ACHN (cell line): ENCODE measurements at regions not wholly inside any gene's neighbourhood (a gene's known extent, or its start where the extent isn't known, plus 50 kb on each side); places are given as distances from the start of the nearest gene placed in this dataset.
A peak's percentile ranks its signal among the peaks of the same experiment; 100 is the strongest.

ENCODE experiments used
- DNase-seq: peaks from one replicate; pipeline ENCODE4 v3.0.0-alpha.2; 2015
- in situ Hi-C: cut with HindIII; loops from 2 replicates; pipeline ENCODE4 v1.10.0; 2017; ENCODE audit warnings: low sequenced_read_pairs, low pct_ligation_motif_present, low pct_unique_long_range_greater_than_20kb

- no peak for DNase-seq
- in situ Hi-C loops = no loop called here
Observed at GRCh38 chr10:113282564-113282963, 270.3 kb upstream of the HABP2 start.

- in situ Hi-C loops = no loop called here
- no peak for DNase-seq
Observed at GRCh38 chr10:113283189-113283588, 269.7 kb upstream of the HABP2 start.

- in situ Hi-C loops = no loop called here
- DNase-seq = no peak
Observed at GRCh38 chr10:113284635-113285034, 268.2 kb upstream of the HABP2 start.

- in situ Hi-C loops = no loop called here
Observed at GRCh38 chr10:113285305-113285704, 267.5 kb upstream of the HABP2 start.

GRCh38 chr10:113287592-113287991 lies 265.3 kb upstream of the HABP2 start:
- in situ Hi-C loops = no loop called here
- no peak for DNase-seq

More at GRCh38 chr10:113285305-113285704, 267.5 kb upstream of the HABP2 start:
- no peak for DNase-seq

GRCh38 chr10:113290137-113290536 lies 262.7 kb upstream of the HABP2 start:
- in situ Hi-C loops = no loop called here
- no peak for DNase-seq

- in situ Hi-C loops = no loop called here
- no peak for DNase-seq
Observed at GRCh38 chr10:113291413-113291812, 261.4 kb upstream of the HABP2 start.

- no peak for DNase-seq
- in situ Hi-C loops = no loop called here
Observed at GRCh38 chr10:113292086-113292485, 260.8 kb upstream of the HABP2 start.

GRCh38 chr10:113292743-113293142 lies 260.1 kb upstream of the HABP2 start:
- in situ Hi-C loops = no loop called here
- DNase-seq = no peak

- DNase-seq = no peak
- in situ Hi-C loops = no loop called here
Observed at GRCh38 chr10:113293167-113293566, 259.7 kb upstream of the HABP2 start.

- in situ Hi-C loops = no loop called here
- no peak for DNase-seq
Observed at GRCh38 chr10:113294868-113295267, 258.0 kb upstream of the HABP2 start.

GRCh38 chr10:113297226-113297625 lies 255.6 kb upstream of the HABP2 start:
- peak; percentile 26 for DNase-seq

GRCh38 chr10:113298616-113299015 lies 254.2 kb upstream of the HABP2 start:
- in situ Hi-C loops = no loop called here

More at GRCh38 chr10:113297226-113297625, 255.6 kb upstream of the HABP2 start:
- in situ Hi-C loops = no loop called here

GRCh38 chr10:113300201-113300600 lies 252.7 kb upstream of the HABP2 start:
- DNase-seq = no peak
- in situ Hi-C loops = no loop called here

More at GRCh38 chr10:113298616-113299015, 254.2 kb upstream of the HABP2 start:
- no peak for DNase-seq

- no peak for DNase-seq
- in situ Hi-C loops = no loop called here
Observed at GRCh38 chr10:113300617-113301016, 252.2 kb upstream of the HABP2 start.

GRCh38 chr10:113301342-113301984 lies 251.4 kb upstream of the HABP2 start:
- in situ Hi-C loops = no loop called here

GRCh38 chr10:113302062-113302461 lies 250.8 kb upstream of the HABP2 start:
- in situ Hi-C loops = no loop called here
- no peak for DNase-seq

More at GRCh38 chr10:113301342-113301984, 251.4 kb upstream of the HABP2 start:
- DNase-seq = peak; percentile 8

GRCh38 chr10:113303544-113304146 lies 249.2 kb upstream of the HABP2 start:
- in situ Hi-C loops = no loop called here
- DNase-seq = no peak

- in situ Hi-C loops = no loop called here
- DNase-seq = no peak
Observed at GRCh38 chr10:113304726-113305125, 248.1 kb upstream of the HABP2 start.

- no peak for DNase-seq
- in situ Hi-C loops = no loop called here
Observed at GRCh38 chr10:113305871-113306270, 247.0 kb upstream of the HABP2 start.
